ENCODE measurements at regions not wholly inside any gene's neighbourhood (a gene's known extent, or its start where the extent isn't known, plus 50 kb on each side); places are given as distances from the start of the nearest gene placed in this dataset.

DNA sequence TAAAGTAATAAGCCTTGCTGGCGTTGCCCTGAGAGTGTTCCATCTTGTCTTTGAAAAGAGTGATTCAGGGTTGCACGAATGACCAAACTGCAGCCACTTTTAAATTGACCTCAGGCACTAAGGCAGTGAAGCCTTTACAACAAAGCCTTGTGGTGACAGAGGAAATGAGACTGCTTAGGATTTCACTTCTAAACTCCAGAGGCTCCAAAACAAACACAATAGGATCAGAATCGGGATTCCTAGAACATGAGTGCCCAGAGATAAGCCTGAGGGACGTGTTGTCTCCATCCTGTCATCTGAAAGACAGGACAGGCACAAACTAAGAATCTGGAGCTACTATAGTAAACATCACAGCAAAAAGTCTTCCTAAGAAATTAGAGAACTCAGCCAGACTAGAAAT lies 405.2 kb downstream of the PPARGC1A start:
- CTCF ChIA-PET = no interaction called here
- no peak overlapping the region for H3K27ac ChIP-seq
- TF ChIP-seq, protein P1, sequence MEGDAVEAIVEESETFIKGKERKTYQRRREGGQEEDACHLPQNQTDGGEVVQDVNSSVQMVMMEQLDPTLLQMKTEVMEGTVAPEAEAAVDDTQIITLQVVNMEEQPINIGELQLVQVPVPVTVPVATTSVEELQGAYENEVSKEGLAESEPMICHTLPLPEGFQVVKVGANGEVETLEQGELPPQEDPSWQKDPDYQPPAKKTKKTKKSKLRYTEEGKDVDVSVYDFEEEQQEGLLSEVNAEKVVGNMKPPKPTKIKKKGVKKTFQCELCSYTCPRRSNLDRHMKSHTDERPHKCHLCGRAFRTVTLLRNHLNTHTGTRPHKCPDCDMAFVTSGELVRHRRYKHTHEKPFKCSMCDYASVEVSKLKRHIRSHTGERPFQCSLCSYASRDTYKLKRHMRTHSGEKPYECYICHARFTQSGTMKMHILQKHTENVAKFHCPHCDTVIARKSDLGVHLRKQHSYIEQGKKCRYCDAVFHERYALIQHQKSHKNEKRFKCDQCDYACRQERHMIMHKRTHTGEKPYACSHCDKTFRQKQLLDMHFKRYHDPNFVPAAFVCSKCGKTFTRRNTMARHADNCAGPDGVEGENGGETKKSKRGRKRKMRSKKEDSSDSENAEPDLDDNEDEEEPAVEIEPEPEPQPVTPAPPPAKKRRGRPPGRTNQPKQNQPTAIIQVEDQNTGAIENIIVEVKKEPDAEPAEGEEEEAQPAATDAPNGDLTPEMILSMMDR (conservative IDR thresholded peaks at IDR 0.05; ENCODE audit: low read depth) = no peak
- POLR2A ChIA-PET (ENCODE audit: low non-redundant PET) = no interaction called here
- no peak for DNase-seq (ENCODE audit: low spot score)

DNA sequence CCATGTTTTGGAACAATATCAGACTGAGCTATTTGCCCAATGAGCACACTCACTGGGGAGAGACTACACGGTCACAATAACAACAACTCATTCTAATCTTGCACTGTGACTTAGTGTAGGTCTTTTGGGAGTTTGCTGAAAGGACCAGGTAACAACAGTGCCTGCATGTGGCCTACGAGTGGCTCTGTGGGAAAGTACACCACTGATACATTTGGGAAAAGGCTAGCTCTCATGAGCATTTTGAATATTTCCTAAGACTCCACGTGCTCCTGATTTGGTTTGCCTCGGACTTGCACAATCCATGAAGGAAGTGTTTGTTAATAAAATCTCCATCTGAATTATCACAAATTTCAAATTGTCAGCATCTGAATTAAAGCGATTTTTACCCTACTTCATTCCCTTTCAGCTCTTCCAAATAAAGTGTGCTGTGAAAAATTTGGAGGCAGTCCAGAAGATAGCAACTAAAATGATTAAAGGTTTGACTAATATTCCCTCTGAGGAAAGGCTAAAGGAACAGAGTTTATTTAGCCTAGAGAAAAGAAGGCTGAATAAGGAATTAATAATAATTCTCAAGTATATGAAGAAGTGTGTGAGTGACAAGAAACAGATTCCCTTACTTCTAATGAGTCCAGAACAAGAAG lies 406.4 kb downstream of the PPARGC1A start:
- no peak overlapping the region for H3K27ac ChIP-seq
- TF ChIP-seq, protein P1 (conservative IDR thresholded peaks at IDR 0.05; ENCODE audit: low read depth) = no peak
- POLR2A ChIA-PET (ENCODE audit: low non-redundant PET) = no interaction called here
- DNase-seq (ENCODE audit: low spot score) = no peak
- CTCF ChIA-PET = no interaction called here

DNA sequence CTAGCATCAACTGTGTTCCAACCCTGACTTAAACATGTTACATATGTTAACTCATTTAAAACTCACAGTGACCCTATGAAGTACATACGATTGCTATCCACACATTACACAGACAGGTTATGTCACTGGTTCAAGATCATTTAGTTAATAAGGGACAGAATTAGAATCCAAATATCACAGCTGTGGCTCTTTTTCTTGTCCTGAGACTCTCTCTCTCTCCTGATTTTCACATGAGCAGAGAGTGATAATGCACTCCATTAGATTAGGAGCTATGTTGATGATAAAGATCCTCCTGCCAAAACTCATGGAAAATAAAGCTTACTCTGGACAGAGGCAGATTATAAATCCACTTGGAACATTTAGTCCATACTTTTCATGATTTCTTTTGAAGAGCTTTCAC lies 408.3 kb downstream of the PPARGC1A start:
- no peak overlapping the region for H3K27ac ChIP-seq
- TF ChIP-seq, protein P1 (conservative IDR thresholded peaks at IDR 0.05; ENCODE audit: low read depth) = no peak
- CTCF ChIA-PET = no interaction called here
- no peak for DNase-seq (ENCODE audit: low spot score)
- POLR2A ChIA-PET (ENCODE audit: low non-redundant PET) = no interaction called here

DNA sequence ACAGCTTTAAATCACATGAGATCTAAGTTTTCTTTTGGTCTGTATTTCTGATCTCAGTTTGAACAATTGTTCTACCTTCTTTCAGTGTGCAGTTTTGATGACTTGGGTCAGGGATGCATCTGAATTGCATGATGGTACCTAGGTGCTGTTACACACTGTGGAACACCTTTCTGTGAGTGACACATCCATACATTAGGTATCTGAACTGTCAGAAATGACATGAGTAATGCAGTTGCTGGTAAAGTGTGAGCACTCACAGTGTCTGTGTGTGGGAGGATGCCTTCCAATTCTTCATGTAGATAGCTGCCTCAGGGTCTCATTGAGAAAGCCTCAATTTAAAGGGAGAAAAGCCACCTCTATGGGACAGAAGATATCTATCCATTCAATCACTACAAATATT lies 411.9 kb downstream of the PPARGC1A start:
- CTCF ChIA-PET = no interaction called here
- H3K27ac ChIP-seq = no peak overlapping the region
- no peak for DNase-seq (ENCODE audit: low spot score)
- POLR2A ChIA-PET (ENCODE audit: low non-redundant PET) = no interaction called here
- TF ChIP-seq, protein P1 (conservative IDR thresholded peaks at IDR 0.05; ENCODE audit: low read depth) = no peak

DNA sequence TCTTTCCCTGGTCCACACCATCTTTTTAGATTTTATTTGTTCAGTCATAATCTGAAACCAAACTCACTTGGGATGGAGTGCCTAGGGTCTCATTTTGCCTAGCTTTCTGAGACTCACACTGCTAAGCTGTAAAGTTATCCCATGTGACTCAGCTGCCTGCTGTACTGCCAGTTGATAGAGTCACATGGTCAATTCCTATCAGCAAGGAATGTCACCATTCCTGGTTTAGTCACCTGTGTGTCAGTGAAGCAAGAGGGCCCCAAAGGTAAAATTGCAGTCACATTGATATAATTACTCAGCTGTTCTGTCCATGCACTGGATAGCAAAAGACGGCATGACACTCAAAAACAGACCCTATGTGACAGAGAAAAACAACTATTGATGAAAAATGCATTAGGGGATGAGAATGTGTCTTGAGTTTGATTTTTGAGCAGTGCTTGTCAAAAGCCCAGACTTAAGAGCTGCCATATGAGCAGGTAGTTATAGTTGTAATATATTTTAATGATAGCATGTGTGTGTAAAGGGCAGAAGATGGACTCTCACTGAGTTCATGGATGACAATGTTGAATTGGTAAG lies 413.2 kb downstream of the PPARGC1A start:
- DNase-seq (ENCODE audit: low spot score) = no peak
- TF ChIP-seq, protein P1 (conservative IDR thresholded peaks at IDR 0.05; ENCODE audit: low read depth) = no peak
- CTCF ChIA-PET = no interaction called here
- no peak overlapping the region for H3K27ac ChIP-seq
- POLR2A ChIA-PET (ENCODE audit: low non-redundant PET) = no interaction called here

DNA sequence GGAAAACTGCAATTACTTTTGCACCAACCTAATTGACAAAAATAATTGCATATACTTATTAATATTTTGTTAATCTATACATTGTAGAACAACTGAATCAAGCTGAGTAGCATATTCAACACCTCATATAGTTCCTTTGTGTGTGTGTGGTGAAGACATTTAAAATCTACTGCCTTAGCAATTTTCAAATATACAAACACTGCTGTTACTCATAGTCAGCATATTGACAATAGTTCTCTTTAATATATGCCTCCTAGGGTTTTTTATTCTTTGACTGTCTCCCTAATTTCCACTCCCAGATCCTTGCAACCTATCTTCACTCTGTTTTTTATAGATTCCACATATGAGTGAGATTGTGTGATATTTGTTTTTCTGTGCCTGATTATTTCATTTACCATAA lies 426.8 kb downstream of the PPARGC1A start:
- no peak overlapping the region for H3K27ac ChIP-seq
- TF ChIP-seq, protein P1 (conservative IDR thresholded peaks at IDR 0.05; ENCODE audit: low read depth) = no peak
- ChIA-PET CTCF (interaction anchor here (0.7 kb wide), 1 partner anchor 886 kb away, joined by 3 read pairs; no protein-coding TSS in a partner anchor), POLR2A (ENCODE audit: low non-redundant PET) (no interaction called here)
- no peak for DNase-seq (ENCODE audit: low spot score)

All from RWPE1 (cell line).